Astrocyte (in vitro differentiated cells and primary cell): ENCODE measurements at regions not wholly inside any gene's neighbourhood (a gene's known extent, or its start where the extent isn't known, plus 50 kb on each side); places are given as distances from the start of the nearest gene placed in this dataset.

Experiments used
- DNase-seq: peaks from one replicate; pipeline ENCODE4 v3.0.0-alpha.2; 2010; ENCODE audit warnings: low read depth
- FAIRE-seq: peaks from 2 replicates; lab custom pipeline; 2011; peaks lifted over from hg19 to GRCh38; lab: Jason Lieb, UNC
- H2AFZ ChIP-seq: 2 replicates; pipeline ENCODE4 v1.6.0; 2012; ENCODE audit warnings: low read depth, low read length, inconsistent platforms
- H3K27ac ChIP-seq: 2 replicates; pipeline ENCODE4 v1.5.1; 2011; ENCODE audit warnings: low read depth, low read length, inconsistent platforms
- H3K27me3 ChIP-seq: 2 replicates; pipeline ENCODE4 v1.6.0; 2011; ENCODE audit warnings: low read length, inconsistent platforms; ENCODE audit not compliant: insufficient read depth
- H3K36me3 ChIP-seq: 2 replicates; pipeline ENCODE4 v1.5.1; 2011; ENCODE audit warnings: low read length, inconsistent platforms; ENCODE audit not compliant: insufficient read depth
- H3K4me1 ChIP-seq: 2 replicates; pipeline ENCODE4 v1.5.1; 2011; ENCODE audit warnings: low read length, inconsistent platforms; ENCODE audit not compliant: insufficient read depth
- H3K4me2 ChIP-seq: 2 replicates; pipeline ENCODE4 v1.6.0; 2012; ENCODE audit warnings: low read length, inconsistent platforms
- H3K4me3 ChIP-seq: 2 replicates; pipeline ENCODE4 v1.5.1; 2011; ENCODE audit warnings: low read depth, mild to moderate bottlenecking, low read length, inconsistent platforms; ENCODE audit not compliant: insufficient read depth
- H3K79me2 ChIP-seq: 2 replicates; pipeline ENCODE4 v1.6.0; 2012; ENCODE audit warnings: mild to moderate bottlenecking, low read length, inconsistent platforms; ENCODE audit not compliant: insufficient read depth
- H3K9ac ChIP-seq: 2 replicates; pipeline ENCODE4 v1.6.0; 2012; ENCODE audit warnings: mild to moderate bottlenecking, low read length, inconsistent platforms
- H3K9me3 ChIP-seq: 2 replicates; pipeline ENCODE4 v1.5.1; 2012; ENCODE audit warnings: low read depth, mild to moderate bottlenecking, low read length, inconsistent platforms; ENCODE audit not compliant: insufficient read depth
- H4K20me1 ChIP-seq: 2 replicates; pipeline ENCODE4 v1.6.0; 2012; ENCODE audit warnings: low read length, inconsistent platforms; ENCODE audit not compliant: insufficient read depth
- H3K27ac Mint-ChIP-seq: one replicate; pipeline ENCODE4 v1.8.0; 2021; ENCODE audit warnings: mild to moderate bottlenecking, mixed read lengths; ENCODE audit not compliant: unreplicated experiment
- H3K27me3 Mint-ChIP-seq: one replicate; pipeline ENCODE4 v1.8.0; 2021; ENCODE audit warnings: low read depth, mixed read lengths; ENCODE audit not compliant: unreplicated experiment
- H3K36me3 Mint-ChIP-seq: one replicate; pipeline ENCODE4 v1.8.0; 2021; ENCODE audit warnings: low read depth, mixed read lengths; ENCODE audit not compliant: unreplicated experiment
- H3K4me1 Mint-ChIP-seq: one replicate; pipeline ENCODE4 v1.8.0; 2021; ENCODE audit warnings: low read depth, mixed read lengths; ENCODE audit not compliant: unreplicated experiment
- H3K4me3 Mint-ChIP-seq: one replicate; pipeline ENCODE4 v1.8.0; 2021; ENCODE audit warnings: mild to moderate bottlenecking, moderate library complexity, mixed read lengths; ENCODE audit not compliant: unreplicated experiment
- H3K9me3 Mint-ChIP-seq: one replicate; pipeline ENCODE4 v1.8.0; 2021; ENCODE audit warnings: mild to moderate bottlenecking, mixed read lengths; ENCODE audit not compliant: unreplicated experiment
- EZH2 ChIP-seq: IDR thresholded peaks from 2 replicates; pipeline ENCODE4 v1.6.1; 2012; ENCODE audit warnings: mild to moderate bottlenecking, low read length, inconsistent platforms; ENCODE audit not compliant: insufficient read depth
- TF ChIP-seq, protein P1 (sequence below): IDR thresholded peaks from 2 replicates; pipeline ENCODE4 v1.5.1; 2011; ENCODE audit warnings: low read depth, mild to moderate bottlenecking, inconsistent platforms, low read length, moderate library complexity; ENCODE audit not compliant: insufficient read depth

DNA sequence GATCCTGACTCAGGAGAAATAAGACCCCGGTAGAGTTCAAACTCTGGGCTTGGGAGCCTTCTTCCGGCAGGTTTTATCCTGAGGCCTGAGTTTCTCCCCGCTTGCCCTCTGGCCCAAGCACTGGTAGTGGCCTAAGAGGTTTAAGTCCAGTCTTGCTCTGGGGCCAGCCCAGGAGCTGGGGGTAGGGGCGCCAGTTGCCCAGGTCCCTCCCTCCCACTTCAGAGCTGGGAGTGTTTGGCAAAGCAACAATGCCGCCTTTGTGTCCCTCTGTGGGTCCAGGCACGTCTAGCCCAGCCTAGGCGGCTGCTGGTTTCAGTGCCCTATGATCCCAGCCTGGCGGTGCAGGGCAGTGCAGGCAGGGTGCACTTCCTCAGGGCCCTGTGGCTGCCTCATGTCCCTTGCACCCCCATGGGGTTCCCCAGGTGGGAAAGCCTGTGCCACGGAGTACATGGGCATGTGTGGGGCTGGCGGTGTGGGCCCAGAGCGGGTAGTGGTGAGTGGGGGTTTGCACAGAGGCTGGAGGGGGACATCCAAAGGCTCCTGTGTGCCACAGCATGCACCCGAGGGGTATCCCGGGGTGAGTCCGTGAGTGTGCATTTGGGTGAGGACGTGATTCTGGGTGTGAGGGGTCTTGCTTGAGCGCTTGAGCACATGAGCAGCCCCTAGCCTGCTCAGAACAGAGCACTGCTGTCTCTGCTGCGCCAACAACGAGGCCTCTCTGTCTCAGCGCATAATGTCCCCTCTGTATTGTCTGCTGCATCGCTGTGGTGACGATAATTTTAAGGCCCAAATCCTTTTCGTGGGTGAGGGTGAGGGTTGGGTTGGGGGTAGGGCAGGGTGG is 61.7 kb upstream of the PSD2 start:
- Histone ChIP-seq H3K79me2 (no peaks in the 10 kb centered on the region), H3K4me3 (no peak overlapping the region), H3K4me1 (peaks cover 3% of the 10 kb centered on the region), H4K20me1 (no peaks in the 10 kb centered on the region), H3K36me3 (no peaks in the 10 kb centered on the region), H3K9me3 (no peaks in the 10 kb centered on the region), H3K27ac (no peak overlapping the region), H3K9ac (no peak overlapping the region), H3K27me3 (no peaks in the 10 kb centered on the region), H3K4me2 (no peak overlapping the region), H2AFZ (no peak overlapping the region)
- FAIRE-seq (no peak), DNase-seq (no peak)
- H3K27ac Mint-ChIP-seq: peak overlapping the region; percentile 72
- no peak overlapping the region for H3K4me3 Mint-ChIP-seq
- H3K27me3 Mint-ChIP-seq: no peaks in the 10 kb centered on the region
- H3K36me3 Mint-ChIP-seq: peaks cover 6% of the 10 kb centered on the region
- H3K4me1 Mint-ChIP-seq: peaks cover 12% of the 10 kb centered on the region
- TF ChIP-seq EZH2: no peak
- TF ChIP-seq, protein P1, sequence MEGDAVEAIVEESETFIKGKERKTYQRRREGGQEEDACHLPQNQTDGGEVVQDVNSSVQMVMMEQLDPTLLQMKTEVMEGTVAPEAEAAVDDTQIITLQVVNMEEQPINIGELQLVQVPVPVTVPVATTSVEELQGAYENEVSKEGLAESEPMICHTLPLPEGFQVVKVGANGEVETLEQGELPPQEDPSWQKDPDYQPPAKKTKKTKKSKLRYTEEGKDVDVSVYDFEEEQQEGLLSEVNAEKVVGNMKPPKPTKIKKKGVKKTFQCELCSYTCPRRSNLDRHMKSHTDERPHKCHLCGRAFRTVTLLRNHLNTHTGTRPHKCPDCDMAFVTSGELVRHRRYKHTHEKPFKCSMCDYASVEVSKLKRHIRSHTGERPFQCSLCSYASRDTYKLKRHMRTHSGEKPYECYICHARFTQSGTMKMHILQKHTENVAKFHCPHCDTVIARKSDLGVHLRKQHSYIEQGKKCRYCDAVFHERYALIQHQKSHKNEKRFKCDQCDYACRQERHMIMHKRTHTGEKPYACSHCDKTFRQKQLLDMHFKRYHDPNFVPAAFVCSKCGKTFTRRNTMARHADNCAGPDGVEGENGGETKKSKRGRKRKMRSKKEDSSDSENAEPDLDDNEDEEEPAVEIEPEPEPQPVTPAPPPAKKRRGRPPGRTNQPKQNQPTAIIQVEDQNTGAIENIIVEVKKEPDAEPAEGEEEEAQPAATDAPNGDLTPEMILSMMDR: no peak
- no peaks in the 10 kb centered on the region for H3K9me3 Mint-ChIP-seq

DNA sequence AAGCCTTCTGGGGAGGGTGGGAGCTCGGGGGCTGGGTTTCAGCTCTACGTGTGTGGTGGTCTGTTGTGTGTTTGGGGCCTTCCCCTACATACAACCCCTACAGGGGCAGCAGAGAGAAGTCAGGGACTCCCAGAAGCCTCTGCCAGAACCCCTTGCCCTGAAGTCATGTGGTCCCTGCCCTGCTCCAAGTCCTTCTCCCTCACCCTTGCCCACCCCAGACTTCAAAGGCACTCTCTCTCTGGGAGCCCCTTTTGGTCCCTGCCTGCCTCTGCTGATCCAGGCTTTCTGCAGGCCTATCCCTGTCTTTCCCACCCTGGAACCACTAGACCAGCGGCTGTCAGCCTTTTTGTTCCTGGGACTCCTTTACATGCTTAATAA is 61.1 kb upstream of the PSD2 start:
- Mint-ChIP-seq H3K4me1 (peaks cover 16% of the 10 kb centered on the region), H3K36me3 (peaks cover 8% of the 10 kb centered on the region), H3K27ac (no peak overlapping the region), H3K27me3 (no peaks in the 10 kb centered on the region), H3K4me3 (no peak overlapping the region), H3K9me3 (no peaks in the 10 kb centered on the region)
- Histone ChIP-seq H3K9me3 (no peaks in the 10 kb centered on the region), H3K27me3 (no peaks in the 10 kb centered on the region), H3K79me2 (no peaks in the 10 kb centered on the region), H3K4me2 (no peak overlapping the region), H3K36me3 (no peaks in the 10 kb centered on the region), H3K27ac (no peak overlapping the region), H3K9ac (no peak overlapping the region), H4K20me1 (no peaks in the 10 kb centered on the region), H3K4me1 (peaks cover 8% of the 10 kb centered on the region), H2AFZ (no peak overlapping the region), H3K4me3 (no peak overlapping the region)
- no peak for DNase-seq
- FAIRE-seq: no peak
- TF ChIP-seq, protein P1: no peak
- no peak for TF ChIP-seq EZH2
